ENCODE measurements at regions not wholly inside any gene's neighbourhood (a gene's known extent, or its start where the extent isn't known, plus 50 kb on each side); places are given as distances from the start of the nearest gene placed in this dataset.

DNA sequence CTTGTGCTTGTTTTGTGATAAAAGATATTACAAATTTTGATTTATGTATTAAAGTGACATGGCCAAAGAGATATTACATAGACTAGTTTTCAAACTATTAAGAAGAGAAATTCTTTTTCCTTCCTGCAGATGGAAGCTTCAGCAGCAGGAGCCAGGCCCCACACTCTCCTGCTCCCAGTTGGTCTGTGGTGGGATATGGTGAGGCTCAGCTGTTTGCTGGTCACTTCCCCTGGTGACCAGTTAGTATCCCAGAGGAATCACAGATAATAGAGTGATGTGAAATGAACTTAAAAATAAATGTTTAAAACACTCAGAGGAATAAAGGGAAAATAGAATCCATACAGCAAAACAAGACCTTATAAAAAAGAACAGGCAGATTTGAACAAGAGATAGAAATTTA lies 154.7 kb downstream of the KTN1 start:
- DNase-seq (ENCODE audit: low read depth) = no peak

- DNase-seq (ENCODE audit: low read depth) = no peak
Measured at GRCh38 chr14:55739967-55740648, 160.1 kb downstream of the KTN1 start.

DNA sequence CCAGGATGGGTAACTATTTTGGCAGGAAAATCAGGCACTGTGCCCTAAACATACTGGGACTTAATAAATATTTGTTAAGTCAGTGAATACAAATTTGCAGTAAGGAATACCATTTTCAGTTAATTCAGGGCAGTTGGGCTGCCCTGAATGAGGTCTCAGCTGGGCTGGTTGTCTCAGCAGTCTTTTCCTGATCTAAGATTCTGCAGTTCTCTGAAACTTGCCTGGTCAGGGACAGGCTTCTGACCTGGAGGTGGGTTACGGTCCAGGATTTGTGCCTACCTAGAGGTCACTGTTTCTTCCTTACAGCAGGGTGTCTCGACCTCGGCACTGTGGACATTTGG lies 160.6 kb downstream of the KTN1 start:
- DNase-seq (ENCODE audit: low read depth) = no peak

DNA sequence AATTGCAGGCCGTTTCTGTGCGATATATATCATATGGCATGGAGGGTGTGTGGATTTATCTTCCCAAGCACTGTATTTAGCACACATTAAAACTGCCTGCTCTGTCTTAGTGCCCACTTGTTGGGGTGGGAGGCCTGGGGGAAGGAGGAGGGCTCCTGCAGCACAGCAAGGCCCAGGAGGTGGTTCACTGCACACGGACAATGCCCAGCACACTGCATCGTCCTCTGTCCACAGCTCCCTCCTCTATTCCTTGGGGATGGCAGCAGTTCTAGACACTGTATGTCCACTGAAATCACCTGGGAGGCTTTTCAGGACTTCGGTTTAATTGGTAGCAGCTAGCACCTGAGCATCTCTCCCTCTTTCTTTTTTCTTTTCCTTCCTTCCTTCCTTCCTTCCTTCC lies 161.2 kb downstream of the KTN1 start:
- DNase-seq (ENCODE audit: low read depth) = no peak

DNA sequence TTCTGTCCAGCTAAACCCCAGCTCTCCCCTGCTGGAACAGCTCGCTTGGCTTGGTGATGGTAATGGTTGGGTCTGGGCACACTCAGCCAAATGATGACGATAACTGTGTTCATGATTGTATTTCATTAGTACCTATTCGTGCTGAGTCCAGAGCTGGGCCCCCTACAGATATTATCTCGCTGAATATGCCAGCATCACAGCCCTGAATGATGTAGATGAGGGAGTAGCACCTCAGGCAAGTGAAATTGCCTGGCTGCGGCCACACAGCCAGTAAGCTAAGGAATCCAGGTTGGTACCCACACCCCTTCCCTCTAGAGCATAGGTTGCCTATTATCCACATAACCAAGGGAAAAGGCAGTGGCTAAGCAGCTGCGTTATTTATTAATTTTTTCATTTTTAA lies 163.5 kb downstream of the KTN1 start:
- DNase-seq (ENCODE audit: low read depth) = no peak

GRCh38 chr14:55744321-55744720 lies 164.3 kb downstream of the KTN1 start:
- DNase-seq (ENCODE audit: low read depth) = no peak

DNA sequence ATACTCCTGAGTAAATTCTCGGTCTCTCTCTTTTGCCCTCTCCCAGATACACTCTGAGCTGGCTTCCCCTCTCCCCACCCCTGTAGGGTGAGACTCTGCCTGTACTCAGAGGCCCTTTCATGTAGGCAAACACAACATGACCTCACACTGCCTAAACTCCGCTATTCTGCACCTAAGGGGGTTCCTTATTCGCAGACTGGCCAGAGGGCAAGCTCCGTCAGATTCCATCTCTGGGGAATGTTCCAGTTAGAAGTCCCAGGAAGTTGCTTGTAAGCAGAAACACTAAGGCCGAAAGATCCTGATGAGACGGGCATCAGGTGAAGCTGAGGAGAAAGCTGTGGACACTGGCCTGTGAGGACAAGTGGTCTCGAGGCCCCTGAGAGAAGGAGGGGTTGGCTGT lies 165.9 kb downstream of the KTN1 start:
- no peak for DNase-seq (ENCODE audit: low read depth)

DNA sequence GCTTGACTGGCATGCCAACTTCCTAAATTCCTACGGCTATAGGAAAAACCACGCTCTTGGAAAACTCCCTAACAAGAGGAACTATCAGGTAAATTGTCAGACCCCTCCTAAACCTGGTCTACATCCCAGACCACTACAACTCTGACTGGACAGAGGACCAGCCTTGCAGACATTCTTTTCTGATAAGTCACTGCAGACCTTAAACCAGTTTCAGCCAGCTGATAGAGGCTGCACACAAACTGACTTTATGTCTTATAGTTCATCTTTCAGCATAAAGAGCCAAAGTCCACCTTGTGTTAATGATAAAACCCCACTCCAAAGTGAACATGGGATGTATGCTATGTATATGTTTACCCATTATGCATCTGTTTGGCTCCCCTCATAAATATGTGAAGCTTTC lies 166.6 kb downstream of the KTN1 start:
- DNase-seq (ENCODE audit: low read depth) = no peak

DNA sequence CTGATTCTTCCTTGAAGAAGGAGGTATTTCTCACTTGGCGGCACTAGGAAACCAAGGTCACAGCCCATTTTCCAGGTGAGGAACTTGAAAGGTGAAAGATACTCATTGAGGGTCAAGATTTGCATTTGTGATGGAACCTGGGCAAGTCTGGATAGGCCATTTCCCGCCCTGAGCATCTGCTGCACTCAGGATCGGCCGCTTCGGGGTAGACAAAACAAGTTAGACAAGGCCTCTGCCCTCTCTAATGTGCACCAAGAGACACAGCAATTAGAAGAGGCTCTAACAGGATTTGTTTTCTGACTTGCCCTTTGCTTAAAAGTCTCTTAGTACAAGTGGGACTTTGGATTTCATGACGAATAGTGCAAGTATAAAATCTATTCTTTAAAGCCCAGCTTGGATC lies 167.2 kb downstream of the KTN1 start:
- no peak for DNase-seq (ENCODE audit: low read depth)

DNA sequence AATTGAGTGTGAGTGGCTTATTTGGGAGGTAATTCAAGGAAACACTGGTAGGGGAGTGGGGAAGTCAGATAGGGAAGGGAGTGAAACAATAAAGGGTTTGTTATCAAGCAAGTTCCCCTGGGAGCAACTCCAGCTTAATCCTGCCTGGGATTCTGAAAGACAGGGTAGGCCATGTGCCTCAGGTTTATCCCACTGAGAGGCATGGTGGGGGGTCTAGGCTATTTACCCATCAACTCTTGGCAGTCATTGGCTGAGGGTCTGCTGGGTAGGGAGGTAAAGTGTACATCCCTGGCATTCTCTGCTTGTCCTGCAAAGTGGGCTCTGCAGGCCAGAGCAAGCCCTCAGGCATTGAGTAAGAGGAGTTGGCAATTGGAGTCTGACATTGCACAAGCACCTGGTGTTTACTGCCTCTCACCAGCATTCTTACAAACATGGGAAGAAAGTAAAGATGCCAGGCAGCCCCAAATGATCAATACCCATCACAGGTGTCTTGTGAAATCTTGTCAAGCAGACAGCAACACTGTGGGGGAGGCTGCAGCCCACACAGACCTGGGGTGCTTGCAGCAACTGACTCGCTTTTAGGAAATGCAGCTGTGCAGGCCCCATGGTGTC lies 169.3 kb downstream of the KTN1 start:
- DNase-seq (ENCODE audit: low read depth) = no peak

GRCh38 chr14:55749946-55750345 lies 169.9 kb downstream of the KTN1 start:
- no peak for DNase-seq (ENCODE audit: low read depth)

- DNase-seq (ENCODE audit: low read depth) = no peak
Measured at GRCh38 chr14:55752580-55753390, 172.8 kb downstream of the KTN1 start.

GRCh38 chr14:55754471-55754870 lies 174.5 kb downstream of the KTN1 start:
- DNase-seq (ENCODE audit: low read depth) = no peak

DNA sequence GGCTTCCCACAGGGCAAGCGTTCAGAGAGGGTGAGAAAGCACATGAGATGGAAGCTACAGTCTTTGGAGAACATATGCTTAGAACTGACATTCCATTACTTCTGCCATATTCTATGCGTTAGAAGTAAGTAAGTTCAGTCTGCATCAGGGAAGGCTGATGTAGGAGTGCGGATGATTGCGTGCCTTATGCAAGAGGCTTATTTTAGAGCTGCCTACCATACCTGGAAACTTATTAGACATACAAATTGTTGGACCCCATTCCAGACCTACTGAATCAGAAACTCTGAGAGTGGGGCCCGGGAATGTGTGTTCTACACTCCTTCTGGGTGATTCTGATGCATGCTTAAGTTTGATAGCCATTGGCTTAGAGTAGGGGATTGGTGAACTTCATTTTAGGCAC lies 174.9 kb downstream of the KTN1 start:
- no peak for DNase-seq (ENCODE audit: low read depth)

GRCh38 chr14:55756078-55756477 lies 176.1 kb downstream of the KTN1 start:
- DNase-seq (ENCODE audit: low read depth) = no peak

DNA sequence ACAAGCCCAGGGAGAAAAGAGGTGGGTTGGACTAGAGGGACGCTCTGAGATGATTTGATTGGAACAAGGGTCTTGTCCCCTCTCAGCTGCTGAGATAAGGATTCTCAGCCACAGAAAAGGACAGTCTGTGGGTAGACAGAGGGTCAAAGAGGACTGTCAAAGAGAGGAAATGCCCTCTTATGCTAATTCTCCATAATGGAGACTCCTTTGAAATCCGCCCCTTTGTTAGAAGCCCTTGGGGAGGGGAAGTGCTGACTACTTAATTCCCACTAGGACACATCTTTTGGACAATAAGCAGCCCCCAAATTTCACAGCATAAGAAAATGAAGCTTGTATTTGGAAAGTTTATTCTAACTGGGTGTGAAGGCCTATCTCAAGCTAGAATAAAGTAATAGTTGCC lies 176.6 kb downstream of the KTN1 start:
- DNase-seq (ENCODE audit: low read depth) = no peak

DNA sequence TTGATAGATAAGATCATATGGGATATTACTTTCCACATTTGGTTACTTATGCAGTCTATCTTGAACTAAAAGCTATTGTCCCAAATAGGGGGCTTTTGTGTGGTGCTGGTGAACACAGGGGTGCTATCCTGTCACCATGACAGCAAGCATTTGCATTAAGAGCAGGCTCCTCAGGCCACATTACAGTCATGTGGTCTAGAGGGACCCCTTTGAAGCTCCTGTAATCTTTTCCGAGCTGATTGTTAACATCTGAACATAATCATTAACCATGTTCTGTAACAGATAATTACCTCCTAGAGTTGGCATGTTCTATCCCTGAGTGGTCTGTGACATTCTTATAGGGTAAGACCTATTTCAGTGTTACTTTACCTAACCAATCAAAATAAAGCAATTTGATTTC lies 178.8 kb downstream of the KTN1 start:
- DNase-seq (ENCODE audit: low read depth) = no peak

- no peak for DNase-seq (ENCODE audit: low read depth)
Measured at GRCh38 chr14:55760789-55761566, 181.0 kb downstream of the KTN1 start.

DNA sequence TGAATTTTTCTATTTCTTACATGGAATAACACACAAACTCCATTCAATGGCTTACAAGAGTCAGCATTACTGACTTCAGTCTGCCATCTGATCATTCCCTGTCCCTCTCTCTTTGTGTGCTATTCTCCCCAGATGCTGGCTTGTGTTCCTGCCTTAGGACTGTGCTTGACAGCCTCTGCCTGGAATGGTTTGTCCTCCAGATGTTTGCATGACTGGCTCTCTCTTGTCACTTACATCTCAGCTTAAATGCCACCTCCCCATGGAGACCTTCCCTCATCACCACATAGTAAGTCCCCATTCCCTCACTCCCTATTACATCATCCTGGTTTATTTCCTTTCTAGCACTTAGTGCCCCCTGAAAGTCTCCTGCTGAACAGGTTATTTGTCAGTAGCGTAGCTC lies 181.6 kb downstream of the KTN1 start:
- DNase-seq (ENCODE audit: low read depth) = no peak

GRCh38 chr14:55762595-55763232 lies 182.7 kb downstream of the KTN1 start:
- DNase-seq (ENCODE audit: low read depth) = no peak

GRCh38 chr14:55764784-55765183 lies 184.8 kb downstream of the KTN1 start:
- DNase-seq (ENCODE audit: low read depth) = no peak

- no peak for DNase-seq (ENCODE audit: low read depth)
Measured at GRCh38 chr14:55766071-55766470, 186.1 kb downstream of the KTN1 start.

All from stimulated activated CD8-positive, alpha-beta memory T cell treated with anti-CD3 and anti-CD28 coated beads, Interleukin-15, amount 100 ng/mL, for 1 hour (primary cell).